ENCODE measurements at regions not wholly inside any gene's neighbourhood (a gene's known extent, or its start where the extent isn't known, plus 50 kb on each side); places are given as distances from the start of the nearest gene placed in this dataset.

DNA sequence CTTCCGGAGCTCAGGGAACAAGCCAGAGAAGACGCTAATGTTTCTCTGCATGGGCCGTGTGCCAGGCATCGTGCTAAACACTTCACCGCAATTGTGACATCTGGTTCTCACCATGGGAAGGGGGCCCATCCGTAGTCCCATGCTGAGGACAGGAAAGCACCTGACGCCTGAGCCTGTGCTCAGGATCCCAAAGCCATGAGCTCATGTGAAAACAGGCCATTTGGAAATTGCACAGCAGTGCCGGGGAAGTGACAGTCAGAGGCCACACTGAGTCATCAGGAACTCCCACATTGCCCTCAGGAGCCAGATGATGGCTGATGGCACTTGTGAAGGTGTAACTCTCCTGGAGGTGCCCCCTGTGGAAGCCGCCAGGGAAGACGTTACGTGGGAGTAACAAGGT, 141.0 kb downstream of the INHBB start:
- H3K36me3 ChIP-seq (ENCODE audit: control insufficient read depth in 2 of 3, insufficient read depth in 3 of 3, low read length in 3 of 3) = no peaks in the 10 kb centered on the region
- DNase-seq (peak in 1 of 5 donors; percentile 14), FAIRE-seq (no peak)
- intact Hi-C loops (cut with DNase I) = no loop called here
- H3K4me3 ChIP-seq (ENCODE audit: low read length in 3 of 3) = no peak overlapping the region
- H3K9me3 ChIP-seq (ENCODE audit: control insufficient read depth in 2 of 3, insufficient read depth in 1 of 3, low read length in 3 of 3) = no peaks in the 10 kb centered on the region
- H3K9ac ChIP-seq (ENCODE audit: low read length in 3 of 3) = no peak overlapping the region
- TF ChIP-seq, protein P1, sequence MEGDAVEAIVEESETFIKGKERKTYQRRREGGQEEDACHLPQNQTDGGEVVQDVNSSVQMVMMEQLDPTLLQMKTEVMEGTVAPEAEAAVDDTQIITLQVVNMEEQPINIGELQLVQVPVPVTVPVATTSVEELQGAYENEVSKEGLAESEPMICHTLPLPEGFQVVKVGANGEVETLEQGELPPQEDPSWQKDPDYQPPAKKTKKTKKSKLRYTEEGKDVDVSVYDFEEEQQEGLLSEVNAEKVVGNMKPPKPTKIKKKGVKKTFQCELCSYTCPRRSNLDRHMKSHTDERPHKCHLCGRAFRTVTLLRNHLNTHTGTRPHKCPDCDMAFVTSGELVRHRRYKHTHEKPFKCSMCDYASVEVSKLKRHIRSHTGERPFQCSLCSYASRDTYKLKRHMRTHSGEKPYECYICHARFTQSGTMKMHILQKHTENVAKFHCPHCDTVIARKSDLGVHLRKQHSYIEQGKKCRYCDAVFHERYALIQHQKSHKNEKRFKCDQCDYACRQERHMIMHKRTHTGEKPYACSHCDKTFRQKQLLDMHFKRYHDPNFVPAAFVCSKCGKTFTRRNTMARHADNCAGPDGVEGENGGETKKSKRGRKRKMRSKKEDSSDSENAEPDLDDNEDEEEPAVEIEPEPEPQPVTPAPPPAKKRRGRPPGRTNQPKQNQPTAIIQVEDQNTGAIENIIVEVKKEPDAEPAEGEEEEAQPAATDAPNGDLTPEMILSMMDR (IDR thresholded peaks at IDR 0.05; ENCODE audit: borderline replicate concordance, extremely low read depth, insufficient read depth) = no peak
- H3K27me3 ChIP-seq (ENCODE audit: control insufficient read depth, insufficient read depth, low read length) = no peaks in the 10 kb centered on the region
- no peak overlapping the region for H3K27ac ChIP-seq (ENCODE audit: low read depth in 2 of 2, low read length in 2 of 2)
- H3K4me1 ChIP-seq (ENCODE audit: control insufficient read depth in 2 of 3, insufficient read depth in 2 of 3, low read depth in 1 of 3, low read length in 3 of 3) = no peaks in the 10 kb centered on the region

DNA sequence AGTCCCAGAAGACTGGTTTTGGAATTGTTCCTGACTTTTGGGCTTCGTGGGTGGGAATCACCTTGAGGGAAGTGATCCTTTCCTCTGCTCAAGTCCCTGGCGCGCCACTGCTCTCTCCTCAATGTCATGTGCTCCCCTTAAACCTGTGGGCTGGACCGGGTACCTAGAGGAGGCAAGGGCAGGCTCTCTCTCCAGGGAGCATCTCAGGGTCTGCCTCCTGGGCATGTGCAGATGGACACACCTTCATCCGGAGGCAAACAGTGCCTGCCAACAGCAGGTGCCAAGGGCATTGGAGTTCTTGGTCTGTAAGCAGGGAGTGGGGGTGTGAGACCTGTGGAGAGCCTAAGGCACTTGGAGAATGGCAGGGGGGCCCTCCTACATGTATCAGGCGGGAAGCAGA, 142.6 kb downstream of the INHBB start:
- TF ChIP-seq, protein P1 (IDR thresholded peaks at IDR 0.05; ENCODE audit: borderline replicate concordance, extremely low read depth, insufficient read depth) = no peak
- Histone ChIP-seq H3K9ac (ENCODE audit: low read length in 3 of 3) (no peak overlapping the region), H3K9me3 (ENCODE audit: control insufficient read depth in 2 of 3, insufficient read depth in 1 of 3, low read length in 3 of 3) (no peaks in the 10 kb centered on the region), H3K4me3 (ENCODE audit: low read length in 3 of 3) (no peak overlapping the region), H3K36me3 (ENCODE audit: control insufficient read depth in 2 of 3, insufficient read depth in 3 of 3, low read length in 3 of 3) (no peaks in the 10 kb centered on the region), H3K27me3 (ENCODE audit: control insufficient read depth, insufficient read depth, low read length) (no peaks in the 10 kb centered on the region), H3K4me1 (ENCODE audit: control insufficient read depth in 2 of 3, insufficient read depth in 2 of 3, low read depth in 1 of 3, low read length in 3 of 3) (no peaks in the 10 kb centered on the region), H3K27ac (ENCODE audit: low read depth in 2 of 2, low read length in 2 of 2) (no peak overlapping the region)
- intact Hi-C loops (cut with DNase I) = no loop called here
- FAIRE-seq = no peak
- DNase-seq = peak in 1 of 5 donors; percentile 39

- TF ChIP-seq, protein P1 (IDR thresholded peaks at IDR 0.05; ENCODE audit: borderline replicate concordance, extremely low read depth, insufficient read depth) = no peak
- no peak overlapping the region for H3K27ac ChIP-seq (ENCODE audit: low read depth in 2 of 2, low read length in 2 of 2)
- no peak overlapping the region for H3K9ac ChIP-seq (ENCODE audit: low read length in 3 of 3)
- H3K4me3 ChIP-seq (ENCODE audit: low read length in 3 of 3) = no peak overlapping the region
- H3K9me3 ChIP-seq (ENCODE audit: control insufficient read depth in 2 of 3, insufficient read depth in 1 of 3, low read length in 3 of 3) = no peaks in the 10 kb centered on the region
- no peaks in the 10 kb centered on the region for H3K36me3 ChIP-seq (ENCODE audit: control insufficient read depth in 2 of 3, insufficient read depth in 3 of 3, low read length in 3 of 3)
- FAIRE-seq (no peak), DNase-seq (peak in 1 of 5 donors; percentile 58)
- no peaks in the 10 kb centered on the region for H3K27me3 ChIP-seq (ENCODE audit: control insufficient read depth, insufficient read depth, low read length)
- H3K4me1 ChIP-seq (ENCODE audit: control insufficient read depth in 2 of 3, insufficient read depth in 2 of 3, low read depth in 1 of 3, low read length in 3 of 3) = no peaks in the 10 kb centered on the region
- intact Hi-C loops (cut with DNase I) = no loop called here
Observed at GRCh38 chr2:120489023-120489422, 143.1 kb downstream of the INHBB start.

- no peak for DNase-seq
- Histone ChIP-seq H3K4me3 (ENCODE audit: low read length in 3 of 3) (no peak overlapping the region), H3K27me3 (ENCODE audit: control insufficient read depth, insufficient read depth, low read length) (no peaks in the 10 kb centered on the region), H3K9me3 (ENCODE audit: control insufficient read depth in 2 of 3, insufficient read depth in 1 of 3, low read length in 3 of 3) (no peaks in the 10 kb centered on the region), H3K9ac (ENCODE audit: low read length in 3 of 3) (no peak overlapping the region), H3K4me1 (ENCODE audit: control insufficient read depth in 2 of 3, insufficient read depth in 2 of 3, low read depth in 1 of 3, low read length in 3 of 3) (no peaks in the 10 kb centered on the region), H3K36me3 (ENCODE audit: control insufficient read depth in 2 of 3, insufficient read depth in 3 of 3, low read length in 3 of 3) (no peaks in the 10 kb centered on the region), H3K27ac (ENCODE audit: low read depth in 2 of 2, low read length in 2 of 2) (no peak overlapping the region)
- TF ChIP-seq, protein P1 (IDR thresholded peaks at IDR 0.05; ENCODE audit: borderline replicate concordance, extremely low read depth, insufficient read depth) = no peak
- intact Hi-C loops (cut with DNase I) = no loop called here
- no peak for FAIRE-seq
Observed at GRCh38 chr2:120490091-120490798, 144.3 kb downstream of the INHBB start.

Data from kidney (tissue), 13 donors.